HTR-8/SVneo (cell line): ENCODE measurements at regions not wholly inside any gene's neighbourhood (a gene's known extent, or its start where the extent isn't known, plus 50 kb on each side); places are given as distances from the start of the nearest gene placed in this dataset.

ENCODE experiments used
- DNase-seq: peaks from one replicate; pipeline ENCODE4 v3.0.0; 2011; ENCODE audit warnings: low spot score, mixed read lengths; ENCODE audit not compliant: insufficient read length
- FAIRE-seq: peaks from 2 replicates; lab custom pipeline; 2011; peaks lifted over from hg19 to GRCh38; lab: Jason Lieb, UNC

- DNase-seq (no peak), FAIRE-seq (no peak)
Observed at GRCh38 chr1:239436286-239436685, 49.9 kb downstream of the CHRM3 start.

GRCh38 chr1:239437822-239438221 lies 51.5 kb downstream of the CHRM3 start:
- no peak for FAIRE-seq
- no peak for DNase-seq

- FAIRE-seq (no peak), DNase-seq (no peak)
Observed at GRCh38 chr1:239438891-239439290, 52.5 kb downstream of the CHRM3 start.

- FAIRE-seq, result no peak
- no peak for DNase-seq
Observed at GRCh38 chr1:239443361-239443760, 57.0 kb downstream of the CHRM3 start.

GRCh38 chr1:239446611-239447010 lies 60.2 kb downstream of the CHRM3 start:
- DNase-seq (no peak), FAIRE-seq (no peak)

- DNase-seq, result no peak
- FAIRE-seq, result no peak
Observed at GRCh38 chr1:239448911-239449310, 62.5 kb downstream of the CHRM3 start.

GRCh38 chr1:239455743-239456142 lies 69.4 kb downstream of the CHRM3 start:
- FAIRE-seq, result no peak
- DNase-seq, result no peak

GRCh38 chr1:239456788-239457187 lies 70.4 kb downstream of the CHRM3 start:
- FAIRE-seq, result no peak
- DNase-seq, result no peak

- DNase-seq, result no peak
- FAIRE-seq, result no peak
Observed at GRCh38 chr1:239457491-239458143, 71.2 kb downstream of the CHRM3 start.

- no peak for DNase-seq
Observed at GRCh38 chr1:239458144-239458500, 71.8 kb downstream of the CHRM3 start.

GRCh38 chr1:239467730-239468129 lies 81.4 kb downstream of the CHRM3 start:
- FAIRE-seq, result no peak
- no peak for DNase-seq

More at GRCh38 chr1:239458144-239458500, 71.8 kb downstream of the CHRM3 start:
- no peak for FAIRE-seq

GRCh38 chr1:239478069-239478468 lies 91.7 kb downstream of the CHRM3 start:
- FAIRE-seq, result no peak
- no peak for DNase-seq

- DNase-seq (no peak), FAIRE-seq (no peak)
Observed at GRCh38 chr1:239483391-239483790, 97.0 kb downstream of the CHRM3 start.

- no peak for FAIRE-seq
- DNase-seq, result no peak
Observed at GRCh38 chr1:239493811-239494414, 107.5 kb downstream of the CHRM3 start.

- DNase-seq (no peak), FAIRE-seq (no peak)
Observed at GRCh38 chr1:239505094-239505493, 118.7 kb downstream of the CHRM3 start.

- DNase-seq (no peak), FAIRE-seq (no peak)
Observed at GRCh38 chr1:239507826-239508225, 121.5 kb downstream of the CHRM3 start.

GRCh38 chr1:239511875-239512274 lies 125.5 kb downstream of the CHRM3 start:
- FAIRE-seq (no peak), DNase-seq (no peak)

GRCh38 chr1:239516579-239516978 lies 130.2 kb downstream of the CHRM3 start:
- FAIRE-seq (no peak), DNase-seq (no peak)

GRCh38 chr1:239526391-239526790 lies 140.0 kb downstream of the CHRM3 start:
- DNase-seq (no peak), FAIRE-seq (no peak)

- no peak for FAIRE-seq
Observed at GRCh38 chr1:239527051-239527693, 140.8 kb downstream of the CHRM3 start.

GRCh38 chr1:239536165-239536849 lies 149.9 kb downstream of the CHRM3 start:
- DNase-seq (no peak), FAIRE-seq (no peak)

More at GRCh38 chr1:239527051-239527693, 140.8 kb downstream of the CHRM3 start:
- no peak for DNase-seq
